Forelimb muscle (tissue), 1 donor: ENCODE measurements at regions not wholly inside any gene's neighbourhood (a gene's known extent, or its start where the extent isn't known, plus 50 kb on each side); places are given as distances from the start of the nearest gene placed in this dataset.
"Not testable (repeated sequence)": the region's sequence is repeated elsewhere in the genome, so short reads cannot be mapped to it uniquely, and the experiment has no call there.

Source experiments
- DNase-seq: peaks from one replicate; pipeline ENCODE4 v3.0.0-alpha.2; 2013; ENCODE audit warnings: low read depth

GRCh38 chr20:57971583-57971982, 256.9 kb downstream of the ANKRD60 start:
- not testable (repeated sequence) for DNase-seq

GRCh38 chr20:57970856-57971255, 257.6 kb downstream of the ANKRD60 start:
- DNase-seq: no peak

DNA sequence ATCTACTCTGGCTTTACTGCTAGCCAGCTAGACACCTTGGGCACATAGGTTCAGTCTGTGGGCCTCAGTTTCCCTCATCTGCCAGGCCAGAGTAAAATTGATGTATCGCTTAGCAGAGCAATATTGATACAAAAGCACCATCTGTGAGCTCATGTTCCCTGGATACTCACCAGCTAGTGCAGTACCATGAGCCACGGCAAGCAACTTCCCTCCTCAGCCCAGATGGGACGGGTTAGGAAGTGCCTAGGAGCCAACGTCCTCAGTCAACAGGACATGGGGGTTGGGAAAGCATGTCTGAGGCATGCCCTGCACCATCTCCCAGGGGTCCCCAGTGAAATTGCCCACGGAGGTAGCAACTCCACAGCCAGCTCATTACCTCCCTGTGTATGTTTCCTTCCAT, 258.3 kb downstream of the ANKRD60 start:
- DNase-seq: no peak

- no peak for DNase-seq
These were observed 258.3 kb upstream of the PMEPA1 start for GRCh38 chr20:57968120-57968519.

DNA sequence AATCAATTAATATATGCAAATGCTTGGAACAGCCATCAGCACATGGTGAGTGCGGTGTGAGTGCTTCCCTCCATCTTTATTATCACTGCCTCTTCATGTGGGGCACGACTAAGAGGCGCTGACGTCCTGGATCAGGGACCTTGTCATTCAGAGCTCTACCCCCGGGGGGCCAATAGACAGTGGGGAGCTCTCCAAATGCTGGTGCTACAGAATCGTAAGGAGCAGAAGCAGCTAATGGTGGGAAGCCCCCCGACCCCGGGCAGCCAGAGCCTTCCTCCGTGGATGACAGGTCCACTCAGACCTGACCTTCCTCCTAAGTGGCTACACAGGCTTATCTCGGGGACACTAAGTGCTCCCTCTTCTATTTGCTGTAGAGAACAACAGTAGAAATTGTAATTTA, 257.5 kb upstream of the PMEPA1 start:
- no peak for DNase-seq

GRCh38 chr20:57966620-57967019, 256.8 kb upstream of the PMEPA1 start:
- no peak for DNase-seq

DNA sequence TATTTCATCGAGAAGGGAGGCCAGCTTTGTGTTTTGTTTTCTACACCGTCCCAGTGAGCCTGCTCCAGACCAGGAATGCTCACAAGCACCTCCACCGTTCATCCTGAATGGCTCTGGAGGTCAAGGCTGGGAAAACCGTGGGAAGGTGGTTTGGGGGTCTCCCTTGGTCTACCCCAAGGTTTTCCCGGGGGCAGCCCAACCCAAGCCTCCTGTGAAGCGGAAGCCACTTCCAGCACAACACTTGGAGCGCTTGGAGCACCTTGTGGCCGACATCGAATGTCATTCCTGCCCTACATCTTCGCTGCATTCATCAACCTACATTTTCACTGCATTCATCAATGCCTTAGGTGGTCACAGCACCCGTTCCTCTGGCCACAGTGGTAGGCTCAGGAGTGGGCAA, 255.6 kb upstream of the PMEPA1 start:
- DNase-seq: no peak

DNA sequence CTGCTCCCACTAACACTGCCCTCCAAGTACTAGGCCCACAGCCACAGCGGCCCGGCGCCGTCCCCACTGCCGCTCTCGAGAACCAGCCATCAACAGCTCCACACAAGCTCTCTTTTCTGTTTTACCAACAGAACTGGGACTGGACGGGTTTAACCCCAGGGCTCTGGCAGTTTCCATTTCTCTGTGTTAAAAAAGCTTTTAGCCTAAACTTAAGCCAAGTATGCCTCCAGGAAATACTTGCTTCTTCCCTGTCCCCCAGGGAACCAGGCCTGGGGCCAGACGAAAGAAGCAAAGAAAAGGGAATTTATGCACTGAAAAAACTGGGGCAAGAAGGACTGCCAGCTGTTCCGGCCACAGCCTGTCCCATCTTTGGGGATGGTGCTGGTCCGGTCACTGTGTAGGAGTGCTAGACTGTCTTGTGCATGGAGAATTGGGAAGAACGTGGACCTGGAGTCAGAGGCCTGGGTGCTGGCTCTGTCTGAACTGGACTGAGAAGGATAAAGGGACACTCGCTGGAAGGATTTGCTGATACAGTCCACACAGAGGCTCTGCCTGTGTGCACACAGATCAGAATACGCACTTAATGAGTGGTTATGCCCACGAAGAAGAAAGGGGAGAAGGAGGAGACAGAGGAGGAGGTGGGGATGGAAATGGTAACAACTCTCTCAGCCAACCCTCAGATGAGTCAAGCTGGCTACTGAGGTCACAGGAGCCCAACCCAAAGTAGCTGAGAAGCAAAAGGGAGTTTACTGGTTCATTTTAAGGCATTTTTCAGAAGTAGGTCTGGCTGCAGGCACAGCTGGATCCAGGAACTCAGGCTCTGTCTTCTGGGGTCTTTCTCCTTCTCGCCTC, 254.4 kb upstream of the PMEPA1 start:
- DNase-seq: no peak

DNA sequence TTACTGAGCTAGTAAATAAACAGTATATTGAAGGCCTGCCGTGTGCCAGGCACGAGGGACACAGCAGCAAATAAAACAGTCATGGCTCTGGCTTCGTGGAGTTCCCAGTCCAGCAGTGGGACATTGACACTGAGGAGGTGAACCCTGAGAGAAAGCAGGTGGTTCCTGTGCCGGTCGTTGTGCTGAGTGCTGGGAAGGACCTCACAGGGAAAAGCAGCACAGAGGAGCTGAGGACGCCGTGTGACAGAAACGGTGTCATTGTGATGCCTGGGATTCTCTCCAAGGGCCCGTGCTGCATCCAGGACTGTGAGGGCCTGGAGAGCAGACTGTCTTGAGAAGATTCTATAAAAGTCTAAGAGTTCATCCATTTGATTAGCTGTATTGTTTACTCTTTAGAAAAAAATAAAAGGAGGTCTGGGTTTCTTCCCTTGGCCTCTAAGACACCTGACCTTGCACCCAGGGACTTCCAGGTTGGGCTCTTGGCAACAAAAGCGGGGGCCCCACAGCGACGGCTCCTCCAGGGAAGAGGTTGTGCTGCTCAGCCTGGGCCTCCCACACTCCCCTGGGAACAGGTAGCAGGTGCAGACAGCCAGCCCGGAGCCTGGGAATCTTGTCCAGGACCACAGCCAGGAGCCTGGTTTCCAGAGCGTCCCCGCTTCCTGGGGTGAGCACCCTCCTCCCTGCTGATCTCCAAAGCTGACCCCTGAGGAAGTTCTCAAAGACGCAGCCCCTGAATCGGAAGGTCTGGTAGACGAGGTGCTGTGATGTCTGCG, 251.2 kb upstream of the PMEPA1 start:
- DNase-seq: no peak

GRCh38 chr20:57959589-57959988, 249.8 kb upstream of the PMEPA1 start:
- no peak for DNase-seq

- no peak for DNase-seq
These were observed 249.2 kb upstream of the PMEPA1 start for GRCh38 chr20:57959018-57959417.

DNA sequence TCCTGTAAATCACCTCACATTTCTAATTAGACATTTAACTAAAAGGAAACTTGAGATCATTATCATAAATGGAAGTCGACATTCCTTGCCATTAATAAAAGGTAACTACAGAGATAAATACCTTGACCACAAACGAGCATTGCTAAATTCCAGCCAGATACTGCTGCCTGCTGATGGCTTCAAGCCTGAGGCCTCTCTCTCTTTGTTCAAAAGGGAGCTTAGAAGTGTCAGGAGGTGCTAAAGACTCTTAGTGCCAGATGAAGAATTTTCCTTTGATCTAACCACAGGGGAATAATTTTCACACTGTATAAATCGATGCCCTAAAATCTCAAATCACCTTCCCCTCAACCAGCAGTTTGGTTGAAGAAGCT, 248.2 kb upstream of the PMEPA1 start:
- no peak for DNase-seq

DNA sequence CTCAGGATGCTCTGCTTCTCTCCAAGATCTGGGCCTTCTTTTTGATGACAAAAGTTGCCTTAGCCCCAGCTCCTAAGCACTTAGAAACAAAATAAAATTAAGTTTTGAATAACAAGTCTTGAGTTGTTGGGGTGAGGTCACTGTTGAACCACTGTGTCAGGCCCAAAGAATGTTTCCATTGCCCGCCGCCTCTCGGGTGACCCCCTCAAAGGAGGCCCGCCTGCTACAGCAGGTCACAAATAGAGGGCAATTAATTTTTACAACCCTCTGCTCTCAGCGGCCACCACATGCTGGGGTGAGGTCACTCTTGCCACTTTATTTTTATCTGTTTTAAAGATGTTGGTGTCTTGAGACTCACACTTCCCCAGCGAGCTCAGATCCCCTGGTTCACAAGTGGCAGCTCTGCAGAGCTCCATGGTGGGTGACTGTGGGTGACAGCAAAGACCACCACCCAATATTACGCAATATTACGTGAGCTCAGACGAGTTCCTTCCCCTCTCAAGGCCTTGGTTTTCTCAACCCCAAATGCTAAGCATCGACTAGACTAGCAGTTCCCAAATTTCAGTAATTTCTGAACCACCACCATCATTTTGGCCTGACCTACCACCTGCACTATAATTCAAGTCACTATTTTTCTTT, 247.7 kb upstream of the PMEPA1 start:
- no peak for DNase-seq

DNA sequence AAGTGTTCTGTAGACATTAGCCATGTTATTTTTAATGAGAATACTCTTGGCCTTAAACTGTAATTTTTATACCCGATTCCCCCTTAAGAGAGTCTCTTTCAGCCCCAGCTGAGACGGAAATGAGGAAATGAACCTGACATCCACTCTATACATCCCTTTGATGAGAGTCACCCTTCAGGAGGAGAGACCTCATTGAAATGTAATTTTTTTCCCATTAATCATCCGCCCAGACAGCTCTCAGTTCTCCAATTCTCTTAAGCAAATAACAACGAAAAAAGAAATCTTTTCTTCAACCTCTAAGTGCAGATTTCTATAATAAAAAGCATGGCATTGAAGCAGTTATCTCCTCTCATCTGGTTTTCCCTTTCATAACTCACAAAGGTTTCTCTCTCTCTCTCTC, 243.8 kb upstream of the PMEPA1 start:
- no peak for DNase-seq

DNA sequence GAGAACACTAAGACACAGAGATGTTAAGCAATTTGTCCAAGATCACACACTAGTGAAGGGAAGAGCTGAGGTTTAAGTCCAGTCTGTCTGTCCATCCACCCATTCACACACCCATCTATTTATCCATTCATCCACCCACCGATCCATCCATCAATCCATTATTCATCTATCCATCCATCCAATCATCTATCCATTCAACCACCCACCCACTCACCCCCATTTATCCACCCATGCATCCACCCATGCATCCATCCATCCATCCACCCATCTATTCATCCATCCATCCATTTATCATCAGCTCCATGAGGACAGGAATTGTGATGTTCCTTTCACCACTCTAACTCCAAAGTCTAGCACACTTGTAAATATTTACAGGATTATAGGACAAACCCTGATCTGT, 242.3 kb upstream of the PMEPA1 start:
- DNase-seq: no peak

DNA sequence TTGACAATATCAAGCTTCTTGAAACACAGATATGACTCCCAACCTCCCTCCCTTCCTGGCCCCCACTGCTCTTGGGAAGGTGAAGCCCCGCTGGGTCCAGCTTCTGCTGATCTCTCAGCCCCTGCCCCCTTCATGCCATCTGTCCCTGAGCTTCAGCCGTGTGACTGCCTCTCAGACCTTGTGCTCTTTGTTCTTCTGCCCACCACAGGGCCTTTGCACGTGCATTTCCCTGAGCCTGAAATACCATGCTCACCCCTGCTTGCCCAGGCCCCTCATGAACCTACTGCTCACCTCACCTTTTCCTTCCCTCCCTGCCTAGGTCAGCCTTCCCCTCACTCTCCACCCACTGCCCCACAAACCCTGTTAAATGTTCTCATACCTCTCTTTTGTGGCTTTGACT, 241.7 kb upstream of the PMEPA1 start:
- DNase-seq: no peak

DNA sequence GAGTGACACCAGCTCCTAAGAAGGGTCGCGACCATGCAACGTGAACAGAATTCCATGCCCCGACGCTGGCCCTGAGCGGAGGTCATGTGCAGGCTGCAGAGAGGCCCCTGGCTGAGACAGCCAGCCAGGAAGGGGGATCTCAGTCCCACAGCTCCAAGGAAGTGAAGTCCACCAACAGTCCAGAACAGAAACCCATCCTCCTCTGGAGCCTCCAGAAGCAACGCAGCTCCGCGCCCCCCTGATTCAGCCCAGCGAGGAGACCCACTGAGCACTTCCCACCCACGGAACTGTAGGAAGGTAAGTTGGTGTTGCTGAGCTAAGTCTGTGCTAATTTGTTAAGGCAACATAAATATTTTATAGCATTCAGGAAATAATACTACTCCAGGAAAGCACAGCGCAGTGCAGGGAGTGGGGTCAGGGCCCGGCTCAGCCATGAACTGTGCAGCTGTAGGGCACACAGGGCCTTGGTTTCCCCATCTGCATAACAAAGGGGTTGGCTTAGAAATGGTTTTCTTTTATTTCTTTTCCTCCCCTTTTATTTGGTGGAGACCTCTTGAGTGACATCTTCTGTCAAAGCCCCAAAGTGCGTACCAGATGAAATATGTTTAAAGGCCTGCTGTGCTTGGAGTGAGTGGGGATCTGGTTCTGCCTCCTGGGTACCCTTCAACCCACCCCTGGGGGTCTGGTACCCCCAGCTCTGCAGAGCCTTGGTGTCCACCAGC, 241.1 kb upstream of the PMEPA1 start:
- no peak for DNase-seq

GRCh38 chr20:57948180-57948955, 238.6 kb upstream of the PMEPA1 start:
- DNase-seq: peak; percentile 34

DNA sequence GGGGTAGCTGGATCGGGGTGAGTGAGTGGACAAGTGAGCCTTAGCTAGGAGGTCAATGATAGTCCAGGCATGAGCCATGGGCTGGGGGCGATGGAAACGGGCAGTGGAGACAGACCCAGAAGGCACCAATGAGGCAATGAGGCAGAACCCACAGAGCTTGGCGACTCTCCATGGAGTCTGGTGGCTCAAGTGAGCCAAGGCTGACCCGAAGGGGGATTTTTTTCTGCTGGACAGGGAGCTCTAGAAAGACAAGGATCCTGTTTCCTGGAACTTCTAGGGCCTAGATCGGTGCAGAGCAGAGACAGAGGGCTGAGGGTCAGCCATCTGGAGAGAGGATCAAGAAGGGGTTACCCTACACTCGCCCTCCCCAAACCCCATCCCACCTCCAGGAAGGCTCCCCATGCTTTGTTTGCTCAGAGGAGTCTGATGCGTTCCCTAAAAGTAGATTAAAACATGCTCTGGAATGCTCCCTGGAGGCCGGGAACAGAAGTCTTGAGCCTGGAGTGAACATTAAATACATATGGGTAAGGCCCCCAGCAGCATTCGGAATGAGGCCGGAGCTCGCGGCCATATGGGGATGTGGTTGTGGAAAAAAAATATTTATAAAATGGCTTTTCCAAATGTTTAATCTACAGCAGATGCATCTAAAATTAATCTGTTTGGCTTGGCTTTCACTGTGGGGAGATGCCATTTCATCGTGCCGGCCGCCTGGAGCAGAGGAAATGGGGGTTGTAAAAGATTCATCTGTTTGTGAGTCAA, 237.8 kb upstream of the PMEPA1 start:
- DNase-seq: peak; percentile 60

- no peak for DNase-seq
These were observed 236.9 kb upstream of the PMEPA1 start for GRCh38 chr20:57946559-57947315.
